Activated CD8-positive, alpha-beta memory T cell treated with anti-CD3 and anti-CD28 coated beads for 1 hour (primary cell): ENCODE measurements at regions not wholly inside any gene's neighbourhood (a gene's known extent, or its start where the extent isn't known, plus 50 kb on each side); places are given as distances from the start of the nearest gene placed in this dataset.
"Not testable (repeated sequence)": the region's sequence is repeated elsewhere in the genome, so short reads cannot be mapped to it uniquely, and the experiment has no call there.

Source experiments
- DNase-seq, 2 donors: peaks; one replicate each; pipeline ENCODE4 v3.0.0-alpha.2; 2020; ENCODE audit warnings: low read depth in 1 of 2; ENCODE audit errors: extremely low read depth in 1 of 2

DNA sequence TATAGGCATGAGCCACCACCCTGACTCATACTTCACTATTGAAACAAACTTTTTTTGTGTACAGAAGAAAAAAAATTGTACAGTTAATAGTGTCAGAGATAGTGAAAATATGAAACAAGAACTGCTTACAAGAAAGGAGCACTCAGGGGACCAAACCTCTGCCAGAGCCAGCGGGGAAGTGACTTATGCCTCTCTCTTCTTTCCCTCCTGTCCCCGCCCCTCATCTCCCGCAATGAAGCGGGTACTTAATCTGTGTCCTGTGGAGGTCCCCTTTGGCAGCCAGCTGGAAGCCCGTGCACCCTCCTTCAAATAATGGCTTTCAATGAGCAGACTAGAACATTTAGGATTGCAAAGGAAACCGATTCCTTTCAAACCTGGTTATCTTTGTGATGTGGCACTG lies 51.5 kb downstream of the PPIAL4A start:
- DNase-seq: not testable (repeated sequence)

DNA sequence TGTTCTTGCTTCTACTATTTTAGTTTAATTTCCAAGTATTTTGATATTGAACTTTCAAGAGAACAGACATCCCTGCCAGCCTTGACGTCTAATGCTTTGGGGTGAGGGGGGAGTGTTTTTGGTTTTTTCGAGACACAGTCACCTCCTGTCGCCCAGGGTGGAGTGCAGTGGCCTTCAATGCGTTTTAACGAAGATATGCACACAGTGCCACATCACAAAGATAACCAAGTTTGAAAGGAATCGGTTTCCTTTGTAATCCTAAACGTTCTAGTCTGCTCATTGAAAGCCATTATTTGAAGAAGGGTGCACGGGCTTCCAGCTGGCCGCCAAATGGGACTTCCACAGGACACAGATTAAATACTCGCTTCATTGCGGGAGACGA lies 52.3 kb downstream of the PPIAL4A start:
- DNase-seq: peak in 1 of 2 donors; percentile 22

DNA sequence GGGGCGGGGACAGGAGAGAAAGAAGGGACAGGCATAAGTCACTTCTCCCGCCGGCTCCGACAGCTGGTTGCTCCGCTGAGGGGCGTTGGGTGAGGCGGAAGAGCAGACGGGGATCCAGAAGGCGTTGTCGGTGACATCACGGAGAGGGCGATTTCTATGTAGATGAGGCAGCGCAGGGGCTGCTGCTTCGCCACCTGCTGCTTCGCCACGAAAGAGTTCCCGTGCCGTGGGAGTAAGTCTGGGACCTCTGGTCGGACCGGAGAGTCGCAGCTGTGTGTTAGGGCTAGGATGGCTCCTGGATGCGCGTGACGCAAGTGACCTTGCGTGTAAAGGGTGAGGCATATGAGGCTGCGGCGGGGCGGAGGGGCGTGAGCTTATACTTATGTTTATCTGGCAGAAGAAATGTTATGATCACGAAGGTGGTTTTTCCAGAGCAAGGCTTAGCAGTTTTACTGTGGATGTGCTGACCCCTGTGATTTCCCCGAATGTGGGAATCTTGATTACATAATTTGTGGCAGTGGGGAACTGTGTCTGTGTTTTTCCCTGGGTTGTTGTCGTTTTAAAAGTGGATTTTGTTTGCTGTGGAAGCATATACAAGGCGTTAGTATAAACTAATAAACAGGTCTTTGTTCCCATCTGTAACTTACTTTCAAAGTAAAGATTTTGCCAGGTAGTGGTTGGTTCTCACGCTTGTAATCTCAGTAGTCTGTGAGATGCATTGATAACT lies 52.8 kb downstream of the PPIAL4A start:
- peak; percentile 51 to 66 for DNase-seq

DNA sequence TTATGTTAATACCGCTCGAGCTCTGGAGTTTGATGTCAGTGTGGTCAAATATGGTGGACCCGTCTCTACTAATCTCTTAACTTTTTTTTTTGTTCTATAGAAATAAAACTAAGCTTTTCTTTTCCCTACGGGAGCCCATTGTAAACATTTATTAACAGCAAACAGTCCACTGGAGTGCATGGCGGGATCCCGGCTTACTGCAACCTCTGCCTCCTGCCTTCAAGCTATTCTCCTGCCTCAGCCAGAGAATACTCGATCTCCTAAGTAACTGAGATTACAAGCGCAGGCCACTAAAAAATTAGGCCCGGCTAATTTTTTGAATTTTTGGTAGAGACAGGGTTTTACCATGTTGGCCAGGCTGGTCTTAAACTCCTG lies 53.4 kb downstream of the PPIAL4A start:
- DNase-seq: not testable (repeated sequence)

DNA sequence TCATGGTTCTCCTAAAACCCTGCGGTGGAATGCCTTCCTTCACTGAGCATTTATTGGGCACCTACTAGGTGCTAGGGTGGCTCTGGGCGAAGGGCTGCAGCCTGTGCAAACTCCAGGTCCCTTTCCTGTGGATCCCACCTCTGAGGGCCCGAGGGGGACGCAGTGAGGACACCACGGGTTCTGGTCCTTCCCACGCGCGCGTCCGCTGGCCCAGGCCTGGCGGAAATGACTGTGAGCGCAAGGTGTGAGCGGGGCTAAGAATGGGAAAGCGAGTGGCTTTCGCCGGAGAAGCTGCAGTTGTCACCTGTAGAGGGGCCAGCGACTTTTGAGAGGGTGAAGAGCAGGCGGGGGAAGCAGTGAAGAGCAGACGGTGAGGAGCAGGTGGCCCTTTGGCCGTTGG lies 55.1 kb downstream of the PPIAL4A start:
- not testable (repeated sequence) for DNase-seq

GRCh38 chr1:120945122-120945521 lies 55.6 kb downstream of the PPIAL4A start:
- not testable (repeated sequence) for DNase-seq

DNA sequence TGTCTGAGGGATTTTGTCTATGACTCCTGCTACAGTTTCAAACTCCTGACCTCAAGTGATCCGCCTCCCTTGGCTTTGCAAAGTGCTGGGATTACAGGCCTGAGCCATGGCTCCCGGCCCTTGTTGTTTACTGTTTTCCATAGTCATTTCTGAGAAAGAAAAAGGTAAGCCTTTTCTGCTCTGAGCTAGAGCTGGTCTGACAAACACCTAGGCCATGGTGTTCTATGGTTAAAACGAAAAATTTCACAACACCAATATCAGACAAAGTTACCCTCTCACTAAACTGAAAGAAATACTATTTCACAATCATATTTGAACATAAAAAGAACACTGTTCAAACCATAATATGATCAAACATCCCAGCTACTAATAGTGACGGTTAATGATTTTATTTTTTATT lies 57.5 kb downstream of the PPIAL4A start:
- not testable (repeated sequence) for DNase-seq

DNA sequence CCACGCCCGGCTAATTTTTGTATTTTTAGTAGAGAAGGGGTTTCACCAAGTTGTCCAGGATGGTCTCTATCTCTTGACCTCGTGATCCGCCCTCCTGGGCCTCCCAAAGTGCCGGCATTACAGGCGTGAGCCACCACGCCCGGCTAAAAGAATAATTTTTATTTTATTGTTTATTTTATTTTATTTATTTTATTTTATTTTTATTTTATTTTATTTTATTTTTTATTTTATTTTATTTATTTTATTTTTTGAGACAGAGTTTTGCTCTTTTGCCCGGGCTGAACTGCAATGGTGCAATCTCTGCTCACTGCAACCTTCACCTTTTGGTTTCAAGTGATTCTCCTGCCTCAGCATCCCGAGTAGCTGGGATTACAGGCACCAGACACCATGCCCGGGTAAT lies 60.2 kb downstream of the PPIAL4A start:
- not testable (repeated sequence) for DNase-seq

DNA sequence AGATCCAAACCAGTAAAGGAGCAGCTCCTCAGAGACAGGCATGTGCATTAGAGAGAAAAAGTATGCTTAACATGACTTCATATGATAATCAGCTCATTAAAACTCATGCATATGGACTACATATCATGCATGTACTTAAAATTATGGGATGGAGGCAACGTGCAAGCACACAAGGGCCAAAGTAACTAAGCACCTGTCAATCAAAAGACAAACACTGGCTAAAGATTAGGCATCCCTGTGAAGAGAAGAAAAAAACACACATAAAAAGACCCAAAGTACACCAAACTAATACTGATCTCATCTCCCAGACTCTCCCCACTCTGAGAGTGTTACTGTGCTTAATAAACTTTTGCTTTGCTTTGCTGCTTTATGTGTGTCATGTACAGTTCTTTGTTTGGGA lies 61.1 kb downstream of the PPIAL4A start:
- not testable (repeated sequence) for DNase-seq

DNA sequence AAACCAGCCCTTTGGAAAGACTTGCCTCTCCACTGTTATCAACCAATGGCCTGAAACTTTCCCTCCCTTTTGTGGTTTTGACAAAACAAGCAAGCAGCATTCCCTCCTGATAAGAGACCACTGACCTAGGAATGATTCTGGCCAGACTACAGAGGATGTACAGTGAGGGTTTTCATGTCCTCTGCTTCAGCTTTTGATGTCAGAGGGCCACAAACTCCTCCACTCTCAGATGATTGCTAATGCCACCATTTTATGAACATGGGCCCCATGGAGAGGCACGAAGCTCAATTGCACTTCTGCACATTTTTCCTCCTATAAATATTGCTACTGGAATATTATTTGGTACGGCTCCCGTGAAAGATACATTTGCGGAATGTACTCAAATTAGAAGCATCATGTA lies 61.5 kb downstream of the PPIAL4A start:
- DNase-seq: not testable (repeated sequence)

DNA sequence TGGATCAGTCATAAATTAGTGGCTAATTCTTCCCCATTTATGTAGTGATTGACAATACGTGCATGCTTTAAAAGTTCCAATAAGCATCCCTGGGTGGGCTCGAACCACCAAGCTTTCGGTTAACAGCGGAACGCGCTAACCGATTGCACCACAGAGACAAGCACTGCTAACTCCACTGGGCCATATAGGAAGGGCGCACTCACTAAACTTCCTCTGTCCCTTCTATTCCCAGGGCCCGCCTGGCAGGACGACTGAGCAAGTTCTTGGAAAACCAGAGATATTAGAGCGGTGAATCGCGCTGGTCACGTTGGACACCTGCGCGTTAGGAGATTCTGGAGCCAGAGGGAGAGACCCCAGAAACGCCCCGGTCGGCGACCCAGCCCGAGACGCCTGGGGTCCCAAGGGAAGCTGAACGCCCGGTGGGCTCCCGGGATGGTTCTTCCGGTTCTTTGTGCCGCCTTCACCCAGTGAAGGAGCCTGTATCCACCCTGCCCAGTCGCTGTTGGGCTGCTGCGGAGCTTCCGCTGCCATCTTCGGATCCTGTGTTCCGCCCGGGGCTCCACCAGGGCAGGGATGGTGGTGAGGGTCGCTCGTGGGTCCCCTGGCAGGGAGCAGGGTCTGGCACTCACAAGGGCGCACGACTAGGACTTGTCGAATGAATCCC lies 62.8 kb downstream of the PPIAL4A start:
- DNase-seq: not testable (repeated sequence)

DNA sequence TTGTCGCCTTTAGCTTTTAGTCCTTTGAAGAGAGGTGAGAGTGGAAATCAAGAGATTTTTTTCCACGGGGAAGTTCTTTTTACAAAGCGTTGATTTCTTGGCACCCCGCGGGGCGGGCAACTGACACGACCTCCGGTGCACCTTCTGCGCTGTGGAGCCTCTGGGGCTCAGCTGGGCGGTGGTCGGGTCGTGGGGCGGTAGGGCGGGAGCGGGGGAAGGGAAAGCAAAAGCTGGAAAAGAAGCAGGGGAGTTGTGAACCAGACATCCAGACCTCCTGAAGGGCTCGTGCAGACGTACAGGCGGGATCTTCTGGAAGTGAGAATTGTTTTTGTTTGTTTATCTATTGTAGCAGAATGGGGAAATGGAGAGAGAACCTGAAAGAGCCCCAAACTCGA lies 63.3 kb downstream of the PPIAL4A start:
- DNase-seq: not testable (repeated sequence)

DNA sequence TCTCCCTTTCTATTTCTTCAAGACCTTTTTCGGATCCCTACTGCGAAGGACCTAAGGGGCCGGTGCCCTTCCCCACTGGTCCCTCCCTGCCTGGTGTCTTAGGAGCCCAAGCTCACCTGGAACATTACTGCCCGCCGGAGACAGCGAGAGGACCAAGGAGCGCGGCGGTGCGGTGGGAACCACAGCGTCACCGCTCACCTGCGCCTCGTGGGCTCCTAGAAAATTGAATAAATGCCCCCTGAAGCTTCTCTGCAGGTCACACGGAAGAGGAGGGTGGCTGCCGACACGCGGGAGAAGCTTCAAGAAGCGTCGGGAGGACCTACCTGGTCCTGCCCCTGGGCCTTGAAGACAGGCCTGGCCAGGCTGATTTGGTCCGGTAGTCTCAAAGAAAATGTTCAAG lies 65.2 kb downstream of the PPIAL4A start:
- no peak for DNase-seq

DNA sequence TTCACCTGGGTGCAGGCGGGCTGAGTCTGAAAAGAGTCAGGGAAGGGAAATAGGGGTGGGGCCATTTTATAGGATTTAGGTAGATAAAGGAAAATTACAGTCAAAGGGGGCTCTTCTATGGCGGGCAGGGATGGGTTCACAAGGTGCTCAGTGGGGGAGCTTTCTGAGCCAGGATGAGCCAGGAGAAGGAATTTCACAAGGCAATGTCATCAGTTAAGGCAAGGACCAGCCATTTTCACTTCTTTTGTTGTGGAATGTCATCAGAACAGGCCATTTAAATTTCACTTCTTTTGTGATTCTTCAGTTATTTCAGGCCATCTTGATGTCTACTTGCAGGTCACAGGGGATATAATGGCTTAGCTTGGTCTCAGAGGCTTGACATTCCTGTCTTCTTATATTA lies 66.4 kb downstream of the PPIAL4A start:
- not testable (repeated sequence) for DNase-seq

DNA sequence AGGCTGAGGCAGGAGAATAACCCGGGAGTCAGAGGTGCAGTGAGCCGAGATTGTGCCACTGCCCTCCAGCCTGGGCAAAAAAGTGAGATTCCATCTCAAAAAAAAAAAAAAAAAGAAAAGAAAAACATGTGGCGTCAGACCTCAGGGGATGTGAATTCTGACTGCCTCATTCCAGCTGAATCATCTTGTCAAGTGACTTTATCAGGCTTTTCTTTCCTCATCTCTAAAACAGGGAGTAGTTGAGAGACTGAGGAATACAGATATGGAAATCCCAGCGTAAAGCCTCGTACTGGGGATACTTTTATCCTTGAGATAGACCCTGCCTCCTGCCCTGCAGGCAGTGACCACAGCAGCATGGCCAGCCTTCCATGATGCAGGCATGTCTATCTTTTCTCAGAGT lies 76.4 kb downstream of the PPIAL4A start:
- not testable (repeated sequence) for DNase-seq

DNA sequence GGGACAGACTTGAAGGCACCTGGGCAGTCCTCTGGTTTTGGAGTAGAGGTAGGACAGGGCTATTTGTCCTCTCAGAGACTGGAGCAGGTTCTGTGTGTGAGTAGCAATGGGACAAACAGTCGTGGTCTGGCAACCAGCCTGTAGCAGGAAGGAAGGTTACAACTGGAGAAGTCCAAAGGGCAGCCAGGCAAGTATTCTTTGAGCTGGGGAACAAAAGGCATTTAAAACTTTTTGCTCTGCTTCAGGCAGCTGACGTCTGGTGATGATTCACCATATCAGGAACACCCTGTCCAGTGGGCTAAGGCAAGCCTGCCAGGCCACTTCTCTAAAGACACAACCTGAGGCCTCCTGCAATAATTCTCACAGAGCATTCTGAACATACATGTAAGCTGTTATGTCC lies 83.3 kb downstream of the PPIAL4A start:
- DNase-seq: not testable (repeated sequence)

DNA sequence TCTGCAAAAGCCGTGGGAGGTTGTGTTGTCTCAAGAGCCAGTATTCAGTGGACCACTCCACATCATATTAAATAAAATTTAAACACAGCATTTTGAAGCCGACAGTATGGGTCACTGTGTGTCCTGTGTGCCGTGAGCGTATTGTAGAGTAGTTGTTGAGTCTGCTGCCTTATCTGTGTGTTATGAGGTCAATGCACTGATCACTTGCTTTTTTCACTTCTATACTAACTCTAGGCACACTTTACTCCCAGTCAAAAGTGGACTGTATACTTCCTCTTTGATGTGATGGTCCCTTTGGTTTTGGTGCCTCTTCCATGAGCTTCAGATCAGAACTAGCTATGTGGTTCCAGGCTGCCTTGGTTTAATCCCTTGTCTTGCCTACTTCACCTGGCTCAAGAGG lies 84.3 kb downstream of the PPIAL4A start:
- DNase-seq: not testable (repeated sequence)

GRCh38 chr1:120977279-120977678 lies 87.7 kb downstream of the PPIAL4A start:
- DNase-seq: not testable (repeated sequence)

DNA sequence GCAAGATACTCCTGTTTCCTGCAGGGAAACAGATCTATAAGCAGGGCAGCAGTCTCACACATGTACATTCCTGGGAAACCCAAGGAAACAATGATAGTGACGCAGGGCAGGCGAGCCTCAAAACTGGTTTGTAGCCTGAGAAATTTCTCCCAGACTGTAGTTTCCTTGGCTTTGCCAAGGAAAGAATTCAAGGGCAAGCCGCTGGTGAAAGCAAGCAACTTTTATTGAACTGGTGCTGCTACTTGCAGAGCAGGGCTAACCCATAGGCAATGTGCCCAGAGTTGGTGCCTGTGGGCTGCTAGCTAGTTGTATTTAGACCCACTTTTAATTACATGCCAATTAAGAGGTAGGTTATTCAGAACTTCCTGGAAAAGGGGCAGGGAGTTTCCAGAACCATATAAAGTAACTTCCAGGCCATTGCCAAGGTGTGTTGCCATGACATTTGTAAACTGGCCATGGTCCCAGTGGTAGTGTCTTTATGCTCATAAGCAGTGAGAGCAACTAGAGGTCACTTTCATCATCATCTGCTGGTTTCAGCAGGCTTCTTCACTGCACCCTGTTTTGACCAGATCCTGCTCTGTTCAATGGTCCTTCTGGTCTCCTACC lies 92.0 kb downstream of the PPIAL4A start:
- DNase-seq: not testable (repeated sequence)

DNA sequence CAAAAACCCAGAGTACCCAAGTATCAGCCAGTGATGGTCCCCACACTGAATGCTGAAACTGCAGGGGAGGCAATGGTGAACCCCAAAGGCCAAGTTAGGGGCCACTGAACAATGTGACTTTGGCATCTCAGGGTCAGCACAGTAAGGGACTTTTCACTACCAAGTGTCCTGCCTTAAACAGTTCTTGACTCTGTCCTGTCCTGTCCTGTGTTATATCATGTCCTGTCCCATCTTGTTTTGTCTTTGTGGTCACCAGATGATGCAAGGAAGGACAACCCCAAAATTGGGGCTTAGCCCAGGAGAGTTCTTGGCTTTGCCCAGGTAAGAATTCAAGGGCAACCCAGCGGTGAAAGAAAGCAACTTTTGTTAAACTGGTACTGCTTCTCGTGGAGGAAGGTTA lies 105.0 kb downstream of the PPIAL4A start:
- not testable (repeated sequence) for DNase-seq

DNA sequence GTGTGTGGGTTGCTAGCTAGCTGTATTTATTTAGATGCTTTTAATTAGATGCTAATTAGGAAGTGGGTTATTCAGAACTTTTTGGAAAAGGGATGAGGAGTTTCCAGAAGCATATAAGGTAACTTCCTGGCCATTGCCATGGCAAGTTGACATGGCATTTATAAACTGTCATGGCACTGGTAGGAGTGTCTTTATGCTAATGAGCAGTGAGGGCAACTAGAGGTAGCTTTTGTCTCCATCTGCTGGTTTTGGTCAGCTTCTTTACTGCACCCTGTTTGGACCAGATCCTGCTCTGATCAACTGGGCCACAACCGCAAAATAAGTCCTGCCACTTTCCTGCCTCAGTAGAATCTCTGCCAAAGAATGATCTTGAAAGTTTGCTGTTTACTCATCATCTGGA lies 105.5 kb downstream of the PPIAL4A start:
- not testable (repeated sequence) for DNase-seq
